Activated CD8-positive, alpha-beta memory T cell treated with anti-CD3 and anti-CD28 coated beads for 48 hours (primary cell): ENCODE measurements at regions not wholly inside any gene's neighbourhood (a gene's known extent, or its start where the extent isn't known, plus 50 kb on each side); places are given as distances from the start of the nearest gene placed in this dataset.
"Not testable (repeated sequence)": the region's sequence is repeated elsewhere in the genome, so short reads cannot be mapped to it uniquely, and the experiment has no call there.

Source experiments
- DNase-seq, 3 experiments: peaks; one replicate each; pipeline ENCODE4 v3.0.0-alpha.2; 2020; ENCODE audit warnings: low read depth in 2 of 3, low spot score in 2 of 3

GRCh38 chr4:12399781-12400180 is 971.1 kb upstream of the HS3ST1 start:
- DNase-seq: no peak

- no peak for DNase-seq
Observed at GRCh38 chr4:12393631-12394262, 965.1 kb upstream of the HS3ST1 start.

- no peak for DNase-seq
Observed at GRCh38 chr4:12389604-12390003, 960.9 kb upstream of the HS3ST1 start.

- DNase-seq: no peak
Observed at GRCh38 chr4:12382567-12382966, 953.9 kb upstream of the HS3ST1 start.

- DNase-seq: no peak
Observed at GRCh38 chr4:12379191-12379590, 950.5 kb upstream of the HS3ST1 start.

- no peak for DNase-seq
Observed at GRCh38 chr4:12375805-12376204, 947.1 kb upstream of the HS3ST1 start.

GRCh38 chr4:12365869-12366268 is 937.2 kb upstream of the HS3ST1 start:
- DNase-seq: not testable (repeated sequence)

GRCh38 chr4:12360391-12360790 is 931.7 kb upstream of the HS3ST1 start:
- no peak for DNase-seq

- no peak for DNase-seq
Observed at GRCh38 chr4:12359420-12359819, 930.7 kb upstream of the HS3ST1 start.

GRCh38 chr4:12333083-12333482 is 904.4 kb upstream of the HS3ST1 start:
- not testable (repeated sequence) for DNase-seq

- DNase-seq: no peak
Observed at GRCh38 chr4:12324965-12325364, 896.3 kb upstream of the HS3ST1 start.

GRCh38 chr4:12319765-12320164 is 891.1 kb upstream of the HS3ST1 start:
- no peak for DNase-seq

GRCh38 chr4:12304905-12305304 is 876.2 kb upstream of the HS3ST1 start:
- DNase-seq: no peak

GRCh38 chr4:12296366-12296765 is 867.7 kb upstream of the HS3ST1 start:
- DNase-seq: no peak

- no peak for DNase-seq
Observed at GRCh38 chr4:12293906-12294525, 865.3 kb upstream of the HS3ST1 start.

GRCh38 chr4:12286351-12286750 is 857.7 kb upstream of the HS3ST1 start:
- DNase-seq: no peak

GRCh38 chr4:12270546-12270945 is 841.9 kb upstream of the HS3ST1 start:
- no peak for DNase-seq

- no peak for DNase-seq
Observed at GRCh38 chr4:12265554-12265953, 836.9 kb upstream of the HS3ST1 start.

- no peak for DNase-seq
Observed at GRCh38 chr4:12260453-12260852, 831.8 kb upstream of the HS3ST1 start.

- DNase-seq: no peak
Observed at GRCh38 chr4:12244973-12245372, 816.3 kb upstream of the HS3ST1 start.

- no peak for DNase-seq
Observed at GRCh38 chr4:12242354-12242753, 813.7 kb upstream of the HS3ST1 start.

GRCh38 chr4:12239897-12240636 is 811.4 kb upstream of the HS3ST1 start:
- no peak for DNase-seq
